IPS-18c (cell line): ENCODE measurements at regions not wholly inside any gene's neighbourhood (a gene's known extent, or its start where the extent isn't known, plus 50 kb on each side); places are given as distances from the start of the nearest gene placed in this dataset.

Experiments used
- H3K4me3 ChIP-seq: 2 replicates; pipeline ENCODE4 v1.7.0; 2013; ENCODE audit warnings: low read depth, mild to moderate bottlenecking, low read length, moderate library complexity; ENCODE audit not compliant: insufficient read depth
- H3K9me3 ChIP-seq: one replicate; pipeline ENCODE4 v1.6.1; 2013; ENCODE audit warnings: mild to moderate bottlenecking, low read length, moderate library complexity; ENCODE audit not compliant: control insufficient read depth, insufficient read depth

GRCh38 chr6:1068068-1068467, 243.8 kb upstream of the FOXQ1 start:
- no peak overlapping the region for H3K4me3 ChIP-seq
- H3K9me3 ChIP-seq, result no peaks in the 10 kb centered on the region

GRCh38 chr6:1067346-1067745, 244.6 kb upstream of the FOXQ1 start:
- Histone ChIP-seq H3K4me3 (no peak overlapping the region), H3K9me3 (no peaks in the 10 kb centered on the region)

DNA sequence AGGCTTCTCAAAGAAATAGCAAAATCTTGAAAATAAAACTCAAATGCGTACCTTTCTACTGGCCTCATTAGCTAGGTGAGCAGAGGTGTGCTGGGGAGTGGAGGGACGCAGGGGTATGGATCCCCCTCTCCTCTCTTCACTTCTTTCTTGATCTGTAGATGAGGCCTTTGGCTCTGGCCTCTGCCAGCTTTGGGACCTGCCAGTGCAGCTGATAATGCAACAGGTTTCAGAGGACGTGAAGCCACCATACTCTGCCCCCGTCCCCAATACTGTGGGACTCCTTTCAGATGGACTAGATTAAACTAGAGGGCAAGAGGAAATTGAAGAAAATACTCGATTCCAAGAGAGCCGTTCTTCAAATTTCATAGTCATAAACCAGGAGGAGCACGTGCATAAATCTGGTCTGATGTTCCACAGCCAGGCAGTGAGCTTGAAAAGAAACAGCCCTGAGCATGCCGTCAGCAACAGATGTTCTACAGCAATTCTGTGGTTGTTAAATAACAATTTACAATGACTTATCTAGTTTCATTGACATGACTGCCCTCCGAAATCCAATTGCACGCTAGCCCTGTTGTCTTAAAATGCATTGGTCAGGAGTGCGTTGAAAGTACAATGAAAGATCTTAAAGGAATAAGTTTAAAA, 245.3 kb upstream of the FOXQ1 start:
- Histone ChIP-seq H3K4me3 (no peak overlapping the region), H3K9me3 (no peaks in the 10 kb centered on the region)

DNA sequence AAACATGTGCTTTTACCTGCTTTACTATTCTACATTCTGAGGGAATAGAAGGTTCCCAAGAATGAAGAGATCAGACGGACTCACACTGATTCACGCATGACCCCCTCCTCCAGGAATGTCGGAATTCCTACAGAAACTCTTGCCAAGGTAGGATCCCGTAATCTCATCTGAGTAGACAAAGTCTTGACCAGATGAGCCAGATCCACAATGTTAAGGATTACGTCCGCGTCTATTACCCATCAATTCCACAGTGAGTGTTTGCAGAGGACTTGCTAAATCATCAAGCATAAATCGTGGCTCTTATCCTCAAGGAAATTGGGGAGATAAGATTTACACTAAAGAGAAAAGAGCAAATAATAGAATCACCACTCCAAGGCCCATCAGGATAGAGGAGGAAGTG, 245.9 kb upstream of the FOXQ1 start:
- H3K9me3 ChIP-seq, result no peaks in the 10 kb centered on the region
- H3K4me3 ChIP-seq, result no peak overlapping the region

GRCh38 chr6:1063671-1064355, 248.1 kb upstream of the FOXQ1 start:
- no peak overlapping the region for H3K4me3 ChIP-seq
- H3K9me3 ChIP-seq, result no peaks in the 10 kb centered on the region

DNA sequence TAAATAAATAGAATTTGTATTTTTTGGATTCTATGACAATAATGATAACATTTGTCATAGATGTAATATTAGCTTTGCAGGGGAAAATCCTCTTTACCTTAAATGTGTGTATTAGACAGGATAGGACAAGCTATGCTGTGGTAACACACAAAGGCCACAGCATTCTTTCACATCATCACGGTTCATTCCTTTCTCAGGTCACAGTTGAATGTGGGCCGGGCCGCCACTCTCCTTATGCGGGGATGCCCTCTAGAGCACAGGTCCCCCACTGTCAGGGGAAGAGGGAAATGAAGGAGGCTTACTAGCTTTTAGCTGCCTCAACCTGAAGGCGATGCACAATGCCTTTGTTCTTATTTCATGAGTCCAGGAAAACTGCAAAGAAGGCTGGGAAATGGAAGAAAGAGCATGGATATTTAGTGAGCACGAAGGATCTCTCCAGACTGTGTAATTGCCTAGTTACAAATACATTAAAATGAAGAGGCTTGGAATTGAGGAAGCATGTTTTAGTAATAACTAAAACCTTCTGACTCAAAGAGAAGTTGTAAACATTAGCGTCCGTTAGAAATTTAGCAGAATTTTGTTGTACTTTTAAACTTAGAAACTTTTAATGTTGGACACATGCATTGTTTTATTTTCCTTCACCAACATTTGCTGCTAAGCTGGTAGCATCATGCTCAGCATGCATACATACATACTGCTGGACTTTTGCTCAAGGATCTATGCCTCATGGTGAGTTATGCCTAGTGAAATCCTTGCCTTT, 248.9 kb upstream of the FOXQ1 start:
- Histone ChIP-seq H3K4me3 (no peak overlapping the region), H3K9me3 (no peaks in the 10 kb centered on the region)

DNA sequence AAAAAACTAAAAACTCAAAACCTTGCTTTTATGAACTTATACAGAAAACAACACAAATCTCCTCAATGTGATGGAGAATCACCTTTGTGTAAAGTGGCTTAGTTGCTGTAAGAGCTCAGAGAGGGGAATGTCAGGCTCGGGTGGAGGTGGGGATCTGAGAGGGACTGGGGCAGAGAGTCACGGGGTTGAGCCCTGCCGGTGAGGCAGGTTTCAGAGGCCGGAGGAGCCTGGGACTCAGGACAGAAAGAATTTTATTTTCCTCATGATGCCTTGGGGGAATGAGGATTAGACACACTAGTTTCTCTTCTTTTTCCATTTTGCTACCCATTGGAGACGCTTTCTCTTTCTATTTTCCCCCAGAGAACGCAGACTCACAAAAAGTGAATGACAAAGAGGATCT, 252.3 kb upstream of the FOXQ1 start:
- H3K9me3 ChIP-seq, result no peaks in the 10 kb centered on the region

GRCh38 chr6:1057490-1058135, 254.3 kb upstream of the FOXQ1 start:
- Histone ChIP-seq H3K4me3 (no peak overlapping the region), H3K9me3 (no peaks in the 10 kb centered on the region)

More for the DNA sequence above, 252.3 kb upstream of the FOXQ1 start:
- no peak overlapping the region for H3K4me3 ChIP-seq

GRCh38 chr6:1055015-1055921, 256.6 kb upstream of the FOXQ1 start:
- Histone ChIP-seq H3K9me3 (no peaks in the 10 kb centered on the region), H3K4me3 (no peak overlapping the region)

- Histone ChIP-seq H3K4me3 (no peak overlapping the region), H3K9me3 (no peaks in the 10 kb centered on the region)
Measured at GRCh38 chr6:1054653-1055014, 257.3 kb upstream of the FOXQ1 start.

GRCh38 chr6:1053586-1053985, 258.3 kb upstream of the FOXQ1 start:
- no peaks in the 10 kb centered on the region for H3K9me3 ChIP-seq
- H3K4me3 ChIP-seq, result no peak overlapping the region

DNA sequence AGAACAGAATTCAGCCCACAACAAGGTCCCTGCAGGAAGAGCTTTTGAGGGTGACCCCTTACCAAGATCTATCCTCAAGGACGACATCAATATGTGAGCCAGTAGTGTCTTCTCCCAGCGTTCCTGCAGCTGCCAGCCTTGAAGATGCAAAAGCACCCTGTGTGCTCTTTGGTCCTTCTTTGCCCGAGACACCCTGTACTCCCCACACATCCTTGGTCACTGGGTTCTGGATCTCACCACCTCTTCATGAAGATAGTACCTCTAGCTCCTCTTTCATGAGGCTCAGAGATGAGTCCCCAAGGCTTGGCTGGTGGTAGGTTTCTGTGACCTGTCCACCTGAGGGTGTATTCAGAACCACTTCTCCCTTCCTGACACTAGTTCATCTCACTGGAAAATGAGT, 259.6 kb upstream of the FOXQ1 start:
- Histone ChIP-seq H3K9me3 (no peaks in the 10 kb centered on the region), H3K4me3 (no peak overlapping the region)

- Histone ChIP-seq H3K4me3 (no peak overlapping the region), H3K9me3 (no peaks in the 10 kb centered on the region)
Measured at GRCh38 chr6:1049900-1050299, 262.0 kb upstream of the FOXQ1 start.

- Histone ChIP-seq H3K4me3 (no peak overlapping the region), H3K9me3 (no peaks in the 10 kb centered on the region)
Measured at GRCh38 chr6:1049170-1049569, 262.7 kb upstream of the FOXQ1 start.

DNA sequence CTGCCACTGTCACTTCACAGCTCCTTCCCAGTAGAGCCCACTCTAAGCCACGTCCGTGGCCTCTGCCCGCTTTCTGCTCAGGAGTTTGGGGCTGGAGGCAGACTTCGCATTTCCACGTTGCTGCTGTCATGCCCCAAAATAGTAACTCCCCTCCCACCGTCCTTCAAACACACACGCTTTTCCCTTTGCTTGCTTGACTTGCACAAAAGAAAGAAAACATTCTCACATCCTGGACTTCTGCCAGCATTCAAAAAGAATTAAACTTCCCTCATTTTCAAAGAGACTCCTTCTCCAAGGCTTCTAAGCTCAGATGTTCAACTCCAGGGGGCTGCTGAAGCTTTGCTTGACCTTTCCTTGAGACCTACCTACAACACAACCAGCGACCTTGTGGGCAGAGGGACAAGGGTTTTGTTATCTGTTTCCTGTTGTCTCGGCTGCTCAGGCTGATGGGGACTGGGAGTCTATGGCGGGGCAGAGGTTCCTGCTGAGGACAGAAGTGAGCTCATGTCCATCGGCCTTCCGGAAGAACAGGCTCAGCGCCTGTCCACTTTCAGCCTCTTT, 263.8 kb upstream of the FOXQ1 start:
- H3K4me3 ChIP-seq, result no peak overlapping the region
- H3K9me3 ChIP-seq, result no peaks in the 10 kb centered on the region

DNA sequence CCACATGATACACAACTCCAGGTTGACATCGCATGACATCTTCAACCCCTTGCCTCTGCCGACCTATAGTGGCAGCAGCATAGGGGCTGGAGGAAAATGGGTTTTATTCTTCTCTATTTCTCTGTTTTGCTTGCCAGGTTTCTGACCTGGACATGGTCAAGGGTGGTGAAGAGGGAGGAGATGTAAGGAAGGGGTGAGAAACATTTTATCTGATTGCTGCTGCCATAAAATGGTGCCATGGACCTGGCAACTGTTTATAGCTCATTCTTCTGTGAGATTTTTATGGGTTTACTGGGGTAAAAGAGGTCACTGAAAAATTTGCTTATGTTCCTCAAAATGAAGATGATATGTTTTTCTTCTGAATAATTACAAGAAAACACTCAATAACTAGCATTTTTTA, 266.7 kb upstream of the FOXQ1 start:
- no peak overlapping the region for H3K4me3 ChIP-seq
- no peaks in the 10 kb centered on the region for H3K9me3 ChIP-seq
